C4-2B (cell line): ENCODE measurements at regions not wholly inside any gene's neighbourhood (a gene's known extent, or its start where the extent isn't known, plus 50 kb on each side); places are given as distances from the start of the nearest gene placed in this dataset.

Experiments used
- ZFX ChIP-seq: fragments of 450-650 bp; IDR thresholded peaks from 2 replicates; pipeline ENCODE4 v1.6.1; 2017
- TF ChIP-seq, protein P1 (sequence below): fragments of 450-650 bp; conservative IDR thresholded peaks from 2 replicates; pipeline ENCODE4 v1.5.1; 2017; ENCODE audit warnings: mild to moderate bottlenecking

DNA sequence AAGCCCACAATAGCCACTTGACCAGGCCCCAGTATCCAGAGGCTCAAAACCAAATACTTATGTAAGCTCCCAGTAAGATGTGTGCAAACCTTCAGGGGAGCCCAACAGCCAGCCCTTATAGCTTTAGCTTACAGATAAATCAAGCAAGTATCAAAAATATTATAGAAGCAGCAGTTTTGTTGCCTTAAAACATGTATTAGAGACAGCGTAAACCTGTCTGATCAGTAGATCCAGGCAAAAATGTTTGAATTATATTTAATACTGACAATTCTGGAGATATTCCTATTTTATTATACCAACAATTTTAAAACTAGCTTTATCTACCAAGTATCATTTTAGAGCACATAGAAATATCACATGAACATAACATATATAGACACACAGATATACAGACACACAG is 365.6 kb upstream of the KLF4 start:
- TF ChIP-seq, protein P1, sequence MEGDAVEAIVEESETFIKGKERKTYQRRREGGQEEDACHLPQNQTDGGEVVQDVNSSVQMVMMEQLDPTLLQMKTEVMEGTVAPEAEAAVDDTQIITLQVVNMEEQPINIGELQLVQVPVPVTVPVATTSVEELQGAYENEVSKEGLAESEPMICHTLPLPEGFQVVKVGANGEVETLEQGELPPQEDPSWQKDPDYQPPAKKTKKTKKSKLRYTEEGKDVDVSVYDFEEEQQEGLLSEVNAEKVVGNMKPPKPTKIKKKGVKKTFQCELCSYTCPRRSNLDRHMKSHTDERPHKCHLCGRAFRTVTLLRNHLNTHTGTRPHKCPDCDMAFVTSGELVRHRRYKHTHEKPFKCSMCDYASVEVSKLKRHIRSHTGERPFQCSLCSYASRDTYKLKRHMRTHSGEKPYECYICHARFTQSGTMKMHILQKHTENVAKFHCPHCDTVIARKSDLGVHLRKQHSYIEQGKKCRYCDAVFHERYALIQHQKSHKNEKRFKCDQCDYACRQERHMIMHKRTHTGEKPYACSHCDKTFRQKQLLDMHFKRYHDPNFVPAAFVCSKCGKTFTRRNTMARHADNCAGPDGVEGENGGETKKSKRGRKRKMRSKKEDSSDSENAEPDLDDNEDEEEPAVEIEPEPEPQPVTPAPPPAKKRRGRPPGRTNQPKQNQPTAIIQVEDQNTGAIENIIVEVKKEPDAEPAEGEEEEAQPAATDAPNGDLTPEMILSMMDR = no peak
- TF ChIP-seq ZFX = no peak
